Keratinocyte (primary cell): ENCODE measurements at regions not wholly inside any gene's neighbourhood (a gene's known extent, or its start where the extent isn't known, plus 50 kb on each side); places are given as distances from the start of the nearest gene placed in this dataset.
"Not testable (repeated sequence)": the region's sequence is repeated elsewhere in the genome, so short reads cannot be mapped to it uniquely, and the experiment has no call there.

Experiments used
- DNase-seq: peaks from one replicate; pipeline ENCODE4 v3.0.0-alpha.2; 2011; ENCODE audit warnings: low read depth, missing footprints, low spot score
- FAIRE-seq: peaks from 2 replicates; lab custom pipeline; 2011; peaks lifted over from hg19 to GRCh38; lab: Jason Lieb, UNC
- H2AFZ ChIP-seq: 2 replicates; pipeline ENCODE4 v1.6.0; 2012; ENCODE audit warnings: low read length, control low read depth, inconsistent platforms; ENCODE audit not compliant: control insufficient read depth
- H3K27ac ChIP-seq: 2 replicates; pipeline ENCODE4 v1.5.1; 2011; ENCODE audit warnings: low read length; ENCODE audit not compliant: control insufficient read depth, insufficient read depth
- H3K27me3 ChIP-seq: 3 replicates; pipeline ENCODE4 v1.6.0; 2011; ENCODE audit warnings: low read length; ENCODE audit not compliant: control insufficient read depth, insufficient read depth; ENCODE audit errors: extremely low read depth
- H3K36me3 ChIP-seq, 2 experiments: 2 replicates in 1 of 2; 3 replicates in 1 of 2; pipeline ENCODE4 v1.5.1; 2011; ENCODE audit warnings: low read length in 2 of 2, mild to moderate bottlenecking in 1 of 2; ENCODE audit not compliant: control insufficient read depth in 2 of 2, insufficient read depth in 2 of 2; ENCODE audit errors: extremely low read depth in 1 of 2
- H3K4me1 ChIP-seq: 3 replicates; pipeline ENCODE4 v1.5.1; 2011; ENCODE audit warnings: low read length; ENCODE audit not compliant: control insufficient read depth, insufficient read depth; ENCODE audit errors: extremely low read depth
- H3K4me2 ChIP-seq: 3 replicates; pipeline ENCODE4 v1.6.0; 2011; ENCODE audit warnings: low read depth, low read length; ENCODE audit not compliant: control insufficient read depth, insufficient read depth; ENCODE audit errors: extremely low read depth
- H3K4me3 ChIP-seq, 3 experiments: fragments of 200-600 bp in 1 of 3; sonication (generic) in 1 of 3; 2 replicates in 2 of 3; 3 replicates in 1 of 3; pipeline ENCODE4 v1.5.1; 2011 to 2016; ENCODE audit warnings: low read length in 3 of 3, mild to moderate bottlenecking in 3 of 3, control low read depth in 2 of 3, inconsistent platforms in 1 of 3, low read depth in 1 of 3, mixed read lengths in 1 of 3, mixed run types in 1 of 3, moderate library complexity in 1 of 3; ENCODE audit not compliant: control insufficient read depth in 2 of 3, insufficient read depth in 2 of 3; ENCODE audit errors: extremely low read depth in 1 of 3
- H3K79me2 ChIP-seq: 2 replicates; pipeline ENCODE4 v1.6.0; 2012; ENCODE audit warnings: low read length; ENCODE audit not compliant: control insufficient read depth, insufficient read depth
- H3K9ac ChIP-seq: 3 replicates; pipeline ENCODE4 v1.6.0; 2011; ENCODE audit warnings: low read length; ENCODE audit not compliant: control insufficient read depth, insufficient read depth; ENCODE audit errors: extremely low read depth
- H3K9me1 ChIP-seq: 3 replicates; pipeline ENCODE4 v1.6.0; 2011; ENCODE audit warnings: low read length; ENCODE audit not compliant: control insufficient read depth, insufficient read depth; ENCODE audit errors: extremely low read depth
- H3K9me3 ChIP-seq: 2 replicates; pipeline ENCODE4 v1.5.1; 2012; ENCODE audit warnings: low read depth, low read length; ENCODE audit not compliant: control insufficient read depth
- H4K20me1 ChIP-seq: 3 replicates; pipeline ENCODE4 v1.6.0; 2011; ENCODE audit warnings: low read length; ENCODE audit not compliant: control insufficient read depth, insufficient read depth; ENCODE audit errors: extremely low read depth
- EZH2 ChIP-seq: IDR thresholded peaks from one replicate; pipeline ENCODE4 v1.6.1; 2012; ENCODE audit warnings: inconsistent platforms, mild to moderate bottlenecking, low read length, moderate library complexity
- dilution Hi-C: fragments of 300-500 bp; cut with MboI; formaldehyde crosslinking; loops from one replicate; pipeline ENCODE4 v1.7.0; 2020; ENCODE audit warnings: low sequenced_read_pairs; ENCODE audit not compliant: extremely low pct_ligation_motif_present
- small RNA-seq, 3 experiments: library from RNA; depleted of rRNA; stranded (forward); fragments of <200 nt; gene quantifications; one replicate each; pipeline ENCODE3, GENCODE V24; 2012; ENCODE audit warnings: low read depth in 3 of 3, low replicate concordance in 1 of 3; ENCODE audit not compliant: insufficient read length in 3 of 3
- TF ChIP-seq, protein P1 (sequence below), 3 experiments: IDR thresholded peaks in 1 of 3; conservative IDR thresholded peaks in 1 of 3; optimal IDR thresholded peaks in 1 of 3; 2 replicates in 2 of 3; 3 replicates in 1 of 3; pipeline versions ENCODE3 to v1.5.1; 2011; ENCODE audit warnings: low read length in 3 of 3, mild to moderate bottlenecking in 3 of 3, moderate library complexity in 2 of 3, control low read depth in 1 of 3, inconsistent platforms in 1 of 3; ENCODE audit not compliant: insufficient read depth in 2 of 3; ENCODE audit errors: extremely low read depth in 1 of 3

GRCh38 chr15:28783466-28783865 lies 65.0 kb downstream of the GOLGA6L7 start:
- dilution Hi-C loops = no loop called here
- no peak overlapping the region for H3K4me3 ChIP-seq
- H3K36me3 ChIP-seq = no peaks in the 10 kb centered on the region
- DNase-seq = no peak
- H3K9me1 ChIP-seq = no peaks in the 10 kb centered on the region
- H3K27me3 ChIP-seq = no peaks in the 10 kb centered on the region
- H3K27ac ChIP-seq = no peak overlapping the region
- H3K9ac ChIP-seq = no peak overlapping the region
- no peaks in the 10 kb centered on the region for H3K9me3 ChIP-seq
- H4K20me1 ChIP-seq = no peaks in the 10 kb centered on the region
- TF ChIP-seq, protein P1, sequence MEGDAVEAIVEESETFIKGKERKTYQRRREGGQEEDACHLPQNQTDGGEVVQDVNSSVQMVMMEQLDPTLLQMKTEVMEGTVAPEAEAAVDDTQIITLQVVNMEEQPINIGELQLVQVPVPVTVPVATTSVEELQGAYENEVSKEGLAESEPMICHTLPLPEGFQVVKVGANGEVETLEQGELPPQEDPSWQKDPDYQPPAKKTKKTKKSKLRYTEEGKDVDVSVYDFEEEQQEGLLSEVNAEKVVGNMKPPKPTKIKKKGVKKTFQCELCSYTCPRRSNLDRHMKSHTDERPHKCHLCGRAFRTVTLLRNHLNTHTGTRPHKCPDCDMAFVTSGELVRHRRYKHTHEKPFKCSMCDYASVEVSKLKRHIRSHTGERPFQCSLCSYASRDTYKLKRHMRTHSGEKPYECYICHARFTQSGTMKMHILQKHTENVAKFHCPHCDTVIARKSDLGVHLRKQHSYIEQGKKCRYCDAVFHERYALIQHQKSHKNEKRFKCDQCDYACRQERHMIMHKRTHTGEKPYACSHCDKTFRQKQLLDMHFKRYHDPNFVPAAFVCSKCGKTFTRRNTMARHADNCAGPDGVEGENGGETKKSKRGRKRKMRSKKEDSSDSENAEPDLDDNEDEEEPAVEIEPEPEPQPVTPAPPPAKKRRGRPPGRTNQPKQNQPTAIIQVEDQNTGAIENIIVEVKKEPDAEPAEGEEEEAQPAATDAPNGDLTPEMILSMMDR (optimal IDR thresholded peaks at IDR 0.05 in 1 of 3, IDR thresholded peaks at IDR 0.05 in 1 of 3, conservative IDR thresholded peaks at IDR 0.05 in 1 of 3; ENCODE audit: extremely low read depth in 1 of 3, insufficient read depth in 2 of 3, low read length in 3 of 3) = no peak
- TF ChIP-seq EZH2 = no peak
- no peaks in the 10 kb centered on the region for H3K79me2 ChIP-seq
- no peaks in the 10 kb centered on the region for H3K4me1 ChIP-seq
- FAIRE-seq = no peak
- H3K4me2 ChIP-seq = no peak overlapping the region
- H2AFZ ChIP-seq = no peak overlapping the region

DNA sequence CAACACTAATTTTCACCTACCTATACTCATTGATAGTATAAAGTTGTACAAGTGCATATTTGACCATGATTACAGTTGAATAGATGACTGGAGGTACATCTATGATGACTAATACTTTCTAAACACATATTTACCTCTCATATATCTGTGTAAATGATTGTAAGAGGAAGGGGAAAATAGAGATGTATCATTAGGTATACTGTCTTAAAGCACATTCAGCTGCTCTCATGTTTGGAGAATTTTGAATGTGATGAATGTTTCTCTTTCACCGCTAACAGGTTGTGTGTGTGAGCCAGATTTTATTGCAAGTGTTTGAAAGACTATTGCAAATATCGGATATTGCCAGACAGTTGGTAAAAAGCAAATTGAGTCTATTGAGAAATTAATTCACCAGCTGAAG lies 66.2 kb upstream of the GOLGA8M start:
- H3K27me3 ChIP-seq, H3K4me1 ChIP-seq, H3K9ac ChIP-seq, H3K4me2 ChIP-seq, H4K20me1 ChIP-seq, H2AFZ ChIP-seq, H3K79me2 ChIP-seq, dilution Hi-C loops, FAIRE-seq, DNase-seq, H3K27ac ChIP-seq, H3K36me3 ChIP-seq, H3K9me1 ChIP-seq, H3K4me3 ChIP-seq, H3K9me3 ChIP-seq: not testable (repeated sequence)

DNA sequence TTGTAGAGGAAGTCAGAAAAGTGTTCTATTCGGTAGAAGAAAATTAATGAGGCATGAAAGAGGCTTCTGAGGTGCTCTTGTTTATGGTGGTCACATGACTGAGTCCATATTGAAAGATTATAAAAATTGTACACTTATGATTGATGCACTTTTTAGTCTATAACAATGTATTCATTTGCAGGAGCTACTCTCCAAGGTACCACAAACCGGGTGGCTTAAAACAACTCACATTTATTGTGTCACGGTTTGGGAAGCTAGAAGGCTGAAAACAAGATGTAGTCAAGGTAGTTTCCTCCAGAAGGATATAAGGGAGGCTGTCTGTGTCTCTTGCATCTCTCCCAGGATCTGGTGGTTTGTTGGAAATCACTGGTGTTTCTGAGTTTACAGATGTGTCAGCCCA lies 60.6 kb upstream of the GOLGA8M start:
- DNase-seq, H3K79me2 ChIP-seq, H3K4me1 ChIP-seq, H4K20me1 ChIP-seq, H3K9me1 ChIP-seq, H3K4me2 ChIP-seq, H3K4me3 ChIP-seq, H3K9ac ChIP-seq, dilution Hi-C loops, H3K27ac ChIP-seq, H3K36me3 ChIP-seq, H3K27me3 ChIP-seq, H2AFZ ChIP-seq, FAIRE-seq, H3K9me3 ChIP-seq: not testable (repeated sequence)

Small RNAs in the stretch of these regions (small RNA-seq; reads per million reads assigned to genes)
- 0 reads per million in 3 experiments for gene AC055876.3
